ENCODE measurements at regions not wholly inside any gene's neighbourhood (a gene's known extent, or its start where the extent isn't known, plus 50 kb on each side); places are given as distances from the start of the nearest gene placed in this dataset.

- TF ChIP-seq USF2 (IDR thresholded peaks at IDR 0.05; ENCODE audit: low read length) (no peak), KDM1A (IDR thresholded peaks at IDR 0.05; ENCODE audit: borderline replicate concordance, low read length) (no peak), RBBP5 (IDR thresholded peaks at IDR 0.05; ENCODE audit: borderline replicate concordance, low read depth, low read length) (no peak), EGR1 (IDR thresholded peaks at IDR 0.05; ENCODE audit: borderline replicate concordance, low read depth, low read length) (no peak), EP300 (IDR thresholded peaks at IDR 0.05; ENCODE audit: borderline replicate concordance in 1 of 2, low read depth in 2 of 2, low read length in 2 of 2) (no peak), TAF1 (IDR thresholded peaks at IDR 0.05; ENCODE audit: low read depth, low read length) (no peak)
Observed at GRCh38 chr6:24997231-24997630, 61.5 kb upstream of the RIPOR2 start (continued).

Measured in H1 (cell line).